BJ (cell line): ENCODE measurements at regions not wholly inside any gene's neighbourhood (a gene's known extent, or its start where the extent isn't known, plus 50 kb on each side); places are given as distances from the start of the nearest gene placed in this dataset.
A peak's percentile ranks its signal among the peaks of the same experiment; 100 is the strongest.

ENCODE experiments used
- CTCF ChIA-PET: fragments of 350-600 bp; formaldehyde crosslinking; extraction: SDS; loops from one replicate; lab custom pipeline; 2021; ENCODE audit warnings: antibody characterized with exemption, inconsistent platforms; lab: Yijun Ruan, JAX
- POLR2A ChIA-PET: fragments of 300-600 bp; sonication (Branson Sonifier 250); formaldehyde crosslinking; extraction: SDS; loops from one replicate; lab custom pipeline; 2021; ENCODE audit warnings: antibody characterized with exemption; lab: Charles Lee
- DNase-seq: peaks from one replicate; pipeline ENCODE4 v3.0.0-alpha.2; 2011; ENCODE audit warnings: low read depth
- H3K27me3 ChIP-seq: 2 replicates; pipeline ENCODE4 v1.6.0; 2011; ENCODE audit warnings: low read length; ENCODE audit not compliant: control insufficient read depth, insufficient read depth
- H3K36me3 ChIP-seq: 2 replicates; pipeline ENCODE4 v1.5.1; 2011; ENCODE audit warnings: low read length; ENCODE audit not compliant: control insufficient read depth, insufficient read depth
- H3K4me3 ChIP-seq: 2 replicates; pipeline ENCODE4 v1.5.1; 2011; ENCODE audit warnings: low read depth, mild to moderate bottlenecking, control low read depth, low read length
- TF ChIP-seq, protein P1 (sequence below): IDR thresholded peaks from 2 replicates; pipeline ENCODE4 v1.5.1; 2011; ENCODE audit warnings: low read depth, mild to moderate bottlenecking, control low read depth, inconsistent platforms, low read length, moderate library complexity; ENCODE audit not compliant: insufficient read depth

- no peak for DNase-seq
- Histone ChIP-seq H3K36me3 (no peaks in the 10 kb centered on the region), H3K4me3 (no peak overlapping the region), H3K27me3 (no peaks in the 10 kb centered on the region)
- TF ChIP-seq, protein P1, sequence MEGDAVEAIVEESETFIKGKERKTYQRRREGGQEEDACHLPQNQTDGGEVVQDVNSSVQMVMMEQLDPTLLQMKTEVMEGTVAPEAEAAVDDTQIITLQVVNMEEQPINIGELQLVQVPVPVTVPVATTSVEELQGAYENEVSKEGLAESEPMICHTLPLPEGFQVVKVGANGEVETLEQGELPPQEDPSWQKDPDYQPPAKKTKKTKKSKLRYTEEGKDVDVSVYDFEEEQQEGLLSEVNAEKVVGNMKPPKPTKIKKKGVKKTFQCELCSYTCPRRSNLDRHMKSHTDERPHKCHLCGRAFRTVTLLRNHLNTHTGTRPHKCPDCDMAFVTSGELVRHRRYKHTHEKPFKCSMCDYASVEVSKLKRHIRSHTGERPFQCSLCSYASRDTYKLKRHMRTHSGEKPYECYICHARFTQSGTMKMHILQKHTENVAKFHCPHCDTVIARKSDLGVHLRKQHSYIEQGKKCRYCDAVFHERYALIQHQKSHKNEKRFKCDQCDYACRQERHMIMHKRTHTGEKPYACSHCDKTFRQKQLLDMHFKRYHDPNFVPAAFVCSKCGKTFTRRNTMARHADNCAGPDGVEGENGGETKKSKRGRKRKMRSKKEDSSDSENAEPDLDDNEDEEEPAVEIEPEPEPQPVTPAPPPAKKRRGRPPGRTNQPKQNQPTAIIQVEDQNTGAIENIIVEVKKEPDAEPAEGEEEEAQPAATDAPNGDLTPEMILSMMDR = peak; percentile 20; the same call in 1 of the 2 replicates
- ChIA-PET CTCF (no interaction called here), POLR2A (no interaction called here)
Measured at GRCh38 chr18:73891572-73892421, 255.8 kb downstream of the FBXO15 start.

GRCh38 chr18:73888565-73888964, 259.1 kb downstream of the FBXO15 start:
- TF ChIP-seq, protein P1 = no peak
- POLR2A ChIA-PET = no interaction called here
- no peaks in the 10 kb centered on the region for H3K27me3 ChIP-seq
- DNase-seq = no peak
- no peak overlapping the region for H3K4me3 ChIP-seq
- CTCF ChIA-PET = no interaction called here
- no peaks in the 10 kb centered on the region for H3K36me3 ChIP-seq

GRCh38 chr18:73887801-73888200, 259.8 kb downstream of the FBXO15 start:
- TF ChIP-seq, protein P1 = no peak
- CTCF ChIA-PET = no interaction called here

DNA sequence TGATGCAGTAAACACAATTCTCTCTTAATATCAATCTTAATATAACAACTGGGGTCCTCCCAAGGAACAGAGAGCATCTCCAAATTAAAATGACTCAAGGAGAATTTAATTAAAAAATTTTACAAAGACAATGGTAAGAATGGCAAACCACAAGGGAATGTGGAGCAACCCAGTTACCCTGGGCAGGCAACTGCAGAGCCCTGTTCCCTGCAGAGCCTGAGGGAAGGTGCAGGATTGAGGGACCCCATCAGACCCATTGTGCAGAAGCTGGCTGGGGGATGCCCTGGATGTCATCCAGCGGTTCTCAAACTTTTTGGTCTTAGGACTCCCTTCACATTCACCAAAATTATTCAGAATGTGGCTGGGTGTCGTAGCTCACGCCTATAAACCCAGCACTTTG, 262.8 kb downstream of the FBXO15 start:
- ChIA-PET CTCF (interaction anchor here (0.6 to 0.7 kb wide), 2 partner anchors 23 to 42 kb away, joined by 3 read pairs; no protein-coding TSS in a partner anchor), POLR2A (no interaction called here)
- no peak for DNase-seq
- TF ChIP-seq, protein P1 = no peak
- H3K27me3 ChIP-seq = no peaks in the 10 kb centered on the region
- H3K36me3 ChIP-seq = no peaks in the 10 kb centered on the region
- no peak overlapping the region for H3K4me3 ChIP-seq

More at GRCh38 chr18:73887801-73888200, 259.8 kb downstream of the FBXO15 start:
- Histone ChIP-seq H3K27me3 (no peaks in the 10 kb centered on the region), H3K36me3 (no peaks in the 10 kb centered on the region), H3K4me3 (no peak overlapping the region)
- POLR2A ChIA-PET = no interaction called here
- DNase-seq = no peak

GRCh38 chr18:73881396-73881917, 266.2 kb downstream of the FBXO15 start:
- no peak for DNase-seq
- Histone ChIP-seq H3K36me3 (no peaks in the 10 kb centered on the region), H3K4me3 (no peak overlapping the region), H3K27me3 (no peaks in the 10 kb centered on the region)
- TF ChIP-seq, protein P1 = no peak
- ChIA-PET POLR2A (no interaction called here), CTCF (no interaction called here)
